Effector memory CD8-positive, alpha-beta T cell (primary cell): ENCODE measurements at regions not wholly inside any gene's neighbourhood (a gene's known extent, or its start where the extent isn't known, plus 50 kb on each side); places are given as distances from the start of the nearest gene placed in this dataset.

Source experiments
- ATAC-seq: fragments of 150-1000 bp; cut with Tn5 transposase; replicated peaks from 2 replicates; pipeline ENCODE4 v1.10.0; 2021; ENCODE audit warnings: mild to moderate bottlenecking, moderate library complexity
- DNase-seq, 3 experiments: peaks; one replicate each; pipeline ENCODE4 v3.0.0; 2021
- H3K27ac Mint-ChIP-seq, 2 donors: one replicate each; pipeline ENCODE4 v1.8.0; 2022; ENCODE audit warnings: mild to moderate bottlenecking in 2 of 2, mixed read lengths in 2 of 2, moderate library complexity in 2 of 2
- H3K27me3 Mint-ChIP-seq, 2 donors: one replicate each; pipeline ENCODE4 v1.8.0; 2022; ENCODE audit warnings: mixed read lengths in 2 of 2
- H3K36me3 Mint-ChIP-seq: one replicate; pipeline ENCODE4 v1.8.0; 2022; ENCODE audit warnings: mild to moderate bottlenecking, moderate library complexity, mixed read lengths; ENCODE audit not compliant: insufficient read depth
- H3K4me1 Mint-ChIP-seq, 2 donors: one replicate each; pipeline ENCODE4 v1.8.0; 2022; ENCODE audit warnings: low read depth in 2 of 2, mixed read lengths in 2 of 2
- H3K4me3 Mint-ChIP-seq, 2 donors: one replicate each; pipeline ENCODE4 v1.8.0; 2022; ENCODE audit warnings: mild to moderate bottlenecking in 2 of 2, mixed read lengths in 2 of 2, moderate library complexity in 2 of 2
- H3K9me3 Mint-ChIP-seq, 2 donors: one replicate each; pipeline ENCODE4 v1.8.0; 2022; ENCODE audit warnings: mixed read lengths in 2 of 2

DNA sequence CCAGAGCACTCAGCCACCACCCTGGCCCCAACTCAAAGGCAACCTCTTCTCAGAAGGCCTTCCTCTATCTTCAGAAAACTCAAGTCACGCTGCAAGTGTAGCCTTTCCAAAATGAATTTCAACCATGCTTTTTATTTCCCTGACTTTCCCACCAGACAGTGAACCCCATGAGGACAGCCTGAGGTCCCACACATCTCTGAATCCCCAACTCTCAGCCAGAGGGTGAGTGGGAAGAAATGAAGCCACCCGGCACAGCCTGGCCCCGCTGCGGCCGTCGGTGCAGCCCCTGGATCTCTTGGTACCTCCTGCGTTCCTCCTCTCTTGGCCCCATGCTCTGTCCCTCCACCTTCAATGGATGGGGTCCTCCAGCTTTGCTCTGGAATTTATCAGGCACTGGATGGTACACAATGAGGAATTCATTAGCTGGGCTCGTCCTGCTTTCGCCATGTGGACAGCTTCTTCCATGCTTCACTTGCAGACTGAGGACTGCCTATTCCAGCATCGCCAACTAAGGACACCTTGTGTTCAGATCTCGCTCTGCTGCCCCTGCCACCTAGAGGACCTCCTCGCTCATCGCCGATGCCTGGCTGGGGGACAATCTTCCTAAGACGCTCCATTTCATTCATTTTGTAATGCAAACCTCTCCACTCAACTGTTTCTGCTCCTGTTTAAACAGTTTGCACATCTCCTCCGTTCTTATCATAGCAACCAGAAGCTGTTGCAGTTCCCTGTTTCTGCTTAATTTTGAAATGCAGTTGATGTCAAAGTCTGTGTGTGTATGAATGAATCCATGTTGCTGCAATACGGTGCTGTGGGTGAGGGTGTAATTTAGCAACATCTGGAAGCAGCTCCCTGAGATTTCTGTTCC is 672.1 kb downstream of the TBC1D22A start:
- H3K4me3 Mint-ChIP-seq, result no peak overlapping the region
- H3K9me3 Mint-ChIP-seq, result no peaks in the 10 kb centered on the region
- no peak for DNase-seq
- H3K36me3 Mint-ChIP-seq, result peaks cover 7% of the 10 kb centered on the region
- H3K27me3 Mint-ChIP-seq, result peaks cover 0 to 23% of the 10 kb centered on the region in 2 donors
- H3K4me1 Mint-ChIP-seq, result no peaks in the 10 kb centered on the region
- ATAC-seq, result no peak
- no peak overlapping the region for H3K27ac Mint-ChIP-seq

DNA sequence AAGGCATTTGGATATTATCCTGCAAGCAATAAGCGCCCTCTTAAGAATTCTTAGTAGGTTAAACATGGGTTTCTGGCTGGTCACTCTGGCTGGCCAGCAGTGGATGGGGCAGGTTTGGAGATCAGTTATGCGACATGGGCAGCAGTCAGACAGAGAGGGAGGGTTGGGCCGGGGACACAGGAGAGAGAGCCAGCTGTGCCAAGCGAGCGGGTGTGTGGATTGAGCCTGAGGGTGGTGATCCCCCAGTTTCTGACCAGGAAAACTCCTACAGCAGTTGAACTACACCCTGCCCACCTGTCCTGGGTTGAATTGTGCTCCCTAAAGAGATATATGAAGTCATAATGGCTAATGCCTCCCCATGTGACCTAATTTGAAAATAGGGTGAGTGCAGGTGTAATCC is 671.2 kb downstream of the TBC1D22A start:
- ATAC-seq (no peak), DNase-seq (no peak)
- Mint-ChIP-seq H3K4me1 (no peaks in the 10 kb centered on the region), H3K9me3 (no peaks in the 10 kb centered on the region), H3K27ac (no peak overlapping the region), H3K27me3 (peaks cover 0 to 23% of the 10 kb centered on the region in 2 donors), H3K4me3 (no peak overlapping the region), H3K36me3 (peaks cover 7% of the 10 kb centered on the region)

DNA sequence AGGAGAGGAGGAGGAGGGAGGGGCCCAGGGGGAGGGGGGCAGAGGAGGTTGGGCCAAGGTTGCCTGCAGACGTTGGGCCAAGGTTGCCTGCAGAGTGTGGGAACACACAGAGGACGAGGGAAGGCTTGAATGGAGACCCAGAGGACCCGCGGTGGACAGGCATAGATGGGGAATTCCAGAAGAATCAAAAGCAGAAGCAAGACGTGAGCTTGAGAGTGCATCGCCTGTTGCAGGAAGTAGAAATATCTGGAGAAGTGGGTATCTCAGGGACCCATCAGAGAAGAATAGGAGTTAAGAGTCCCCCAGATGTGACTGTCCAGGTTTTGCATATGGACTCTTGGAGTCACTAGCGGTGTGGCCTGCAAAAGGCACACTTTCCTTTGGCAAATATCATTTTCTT is 670.2 kb downstream of the TBC1D22A start:
- H3K27ac Mint-ChIP-seq, result no peak overlapping the region
- H3K4me1 Mint-ChIP-seq, result no peaks in the 10 kb centered on the region
- no peak overlapping the region for H3K4me3 Mint-ChIP-seq
- peaks cover 7% of the 10 kb centered on the region for H3K36me3 Mint-ChIP-seq
- no peak for DNase-seq
- peaks cover 0 to 14% of the 10 kb centered on the region in 2 donors for H3K27me3 Mint-ChIP-seq
- H3K9me3 Mint-ChIP-seq, result no peaks in the 10 kb centered on the region
- ATAC-seq, result no peak

DNA sequence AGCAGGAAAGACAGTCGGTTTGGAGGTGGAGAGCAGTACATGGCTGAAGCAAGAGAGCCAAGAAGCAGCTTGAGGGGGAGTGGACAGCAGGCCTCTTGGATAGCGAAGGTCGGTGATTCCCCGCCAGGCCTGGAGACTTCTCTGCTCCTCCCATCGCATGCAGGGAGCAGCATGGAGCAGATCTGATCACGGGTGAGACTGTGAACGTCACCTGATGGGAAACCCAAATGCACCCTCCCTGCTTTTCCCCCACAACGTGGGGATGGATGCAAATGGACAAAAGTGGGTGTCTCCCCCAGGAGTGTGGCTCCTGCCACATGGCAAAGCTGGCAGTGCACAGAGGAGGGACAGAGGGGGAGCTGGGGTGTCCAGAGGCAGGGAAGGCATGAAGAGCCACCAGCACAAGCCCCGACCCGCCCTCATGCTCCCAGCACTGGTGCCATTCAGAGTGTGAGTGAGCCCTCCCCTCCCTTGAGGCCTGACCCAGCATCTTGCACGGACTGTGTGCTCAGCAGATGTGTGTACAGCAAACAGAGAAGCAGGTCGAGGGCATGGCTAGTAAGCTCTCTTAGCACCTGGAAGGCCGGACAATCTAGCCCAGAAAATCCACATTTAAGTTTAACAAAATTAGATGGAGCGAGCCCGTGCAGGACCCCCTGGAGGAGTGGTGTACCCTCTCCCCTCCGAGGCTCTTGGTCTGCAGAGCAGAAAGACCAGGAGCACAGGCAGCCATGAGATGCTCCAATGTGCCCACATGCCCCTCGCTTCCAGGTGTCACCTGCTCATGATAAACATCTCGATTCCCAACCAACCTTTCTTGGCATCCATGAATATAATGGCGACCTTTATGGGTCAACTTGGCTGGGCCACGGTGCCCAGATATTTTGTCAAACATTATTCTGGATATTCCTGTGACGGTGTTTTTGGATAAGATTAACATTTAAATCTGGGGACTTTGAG is 661.7 kb downstream of the TBC1D22A start:
- Mint-ChIP-seq H3K9me3 (no peaks in the 10 kb centered on the region), H3K4me1 (no peaks in the 10 kb centered on the region), H3K27me3 (peaks cover 30 to 41% of the 10 kb centered on the region in 2 donors), H3K4me3 (no peak overlapping the region), H3K36me3 (no peaks in the 10 kb centered on the region), H3K27ac (peak overlapping the region in 1 of 2 donors; percentile 7)
- ATAC-seq (no peak), DNase-seq (no peak)

DNA sequence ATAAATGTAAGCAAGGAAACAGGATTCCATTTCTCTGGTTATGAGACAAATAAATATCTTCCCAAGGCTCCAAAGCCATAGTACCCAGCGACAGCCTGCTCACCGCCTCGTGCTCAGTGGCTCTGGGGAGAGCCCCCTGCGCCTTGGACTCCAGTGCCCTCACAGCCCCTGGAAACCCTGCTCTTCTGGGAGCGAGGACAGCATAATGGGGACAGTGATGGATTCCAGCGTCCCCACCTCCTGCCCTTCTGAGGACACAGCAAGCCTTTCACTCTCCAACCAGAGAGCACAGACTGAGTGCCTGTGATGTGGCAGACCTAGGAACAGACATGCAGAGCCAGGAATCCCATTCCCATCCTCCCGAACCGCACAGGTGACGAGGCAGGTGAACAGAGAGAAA is 660.8 kb downstream of the TBC1D22A start:
- peak overlapping the region in 1 of 2 donors; percentile 7 for H3K27ac Mint-ChIP-seq
- H3K4me1 Mint-ChIP-seq, result no peaks in the 10 kb centered on the region
- H3K4me3 Mint-ChIP-seq, result no peak overlapping the region
- DNase-seq (no peak), ATAC-seq (no peak)
- peaks cover 30 to 41% of the 10 kb centered on the region in 2 donors for H3K27me3 Mint-ChIP-seq
- H3K36me3 Mint-ChIP-seq, result no peaks in the 10 kb centered on the region
- no peaks in the 10 kb centered on the region for H3K9me3 Mint-ChIP-seq

DNA sequence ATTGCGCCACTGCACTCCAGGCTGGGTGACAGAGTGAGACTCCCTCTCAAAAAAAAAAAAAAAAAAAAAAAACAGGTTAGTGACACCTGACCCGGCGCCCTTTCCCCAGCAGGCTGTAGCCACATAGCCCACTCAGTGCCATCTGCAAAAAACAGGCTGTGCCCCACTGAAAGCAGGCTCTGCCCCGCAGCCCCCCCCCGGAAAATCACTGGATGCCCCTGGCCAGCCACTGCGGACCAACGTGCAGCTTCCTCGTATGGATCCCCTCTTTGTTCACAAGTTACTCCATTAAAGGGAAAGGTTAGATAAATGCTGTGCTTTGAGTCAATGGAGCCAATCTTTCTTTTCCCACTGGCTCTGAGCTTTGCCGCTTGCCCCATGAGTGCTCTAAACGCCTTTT is 660.3 kb downstream of the TBC1D22A start:
- DNase-seq (no peak), ATAC-seq (no peak)
- Mint-ChIP-seq H3K4me1 (no peaks in the 10 kb centered on the region), H3K27me3 (peaks cover 30 to 41% of the 10 kb centered on the region in 2 donors), H3K27ac (no peak overlapping the region), H3K9me3 (no peaks in the 10 kb centered on the region), H3K4me3 (no peak overlapping the region), H3K36me3 (no peaks in the 10 kb centered on the region)

DNA sequence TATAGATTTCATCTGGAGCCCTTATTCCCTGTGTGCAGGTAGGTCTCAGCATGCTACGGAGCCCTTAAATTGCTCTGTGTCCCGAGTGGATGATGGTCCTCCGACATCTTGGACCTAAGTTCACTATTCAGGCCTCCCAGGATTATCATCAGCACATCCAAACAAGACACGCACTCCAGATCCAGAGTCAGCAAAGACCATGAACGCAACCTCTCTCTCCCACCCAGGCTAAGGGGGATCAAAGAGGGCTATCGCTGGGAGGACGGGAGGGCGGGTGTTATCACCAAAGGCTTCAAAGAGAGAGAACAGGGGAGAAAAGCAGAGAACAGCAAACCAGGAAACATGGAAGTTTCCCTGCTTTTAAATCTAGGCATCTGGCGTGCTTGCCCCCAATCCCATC is 659.4 kb downstream of the TBC1D22A start:
- DNase-seq (no peak), ATAC-seq (no peak)
- H3K4me1 Mint-ChIP-seq, result no peaks in the 10 kb centered on the region
- no peaks in the 10 kb centered on the region for H3K36me3 Mint-ChIP-seq
- H3K27me3 Mint-ChIP-seq, result peaks cover 30 to 35% of the 10 kb centered on the region in 2 donors
- peaks cover 2% of the 10 kb centered on the region in 2 donors for H3K9me3 Mint-ChIP-seq
- no peak overlapping the region for H3K27ac Mint-ChIP-seq
- no peak overlapping the region for H3K4me3 Mint-ChIP-seq

DNA sequence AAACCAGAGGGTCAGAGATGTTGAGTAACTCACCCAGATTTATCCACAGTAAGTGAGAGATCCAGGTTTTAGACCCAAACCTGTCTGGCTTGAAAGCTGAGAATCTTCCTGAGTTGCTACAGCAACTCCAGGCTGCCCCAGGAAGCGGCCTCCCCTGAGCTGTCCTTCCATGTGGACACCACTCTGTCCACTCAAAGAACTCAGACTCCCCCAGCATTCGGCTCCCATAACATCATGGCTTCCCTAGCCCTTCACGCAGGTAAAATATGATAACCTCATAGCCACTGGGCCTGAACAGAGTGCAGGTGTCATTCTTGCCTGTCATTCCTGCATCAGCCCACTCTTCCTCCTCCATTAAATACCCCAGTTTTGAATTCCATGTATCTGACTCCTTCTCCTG is 657.8 kb downstream of the TBC1D22A start:
- H3K4me1 Mint-ChIP-seq, result no peaks in the 10 kb centered on the region
- H3K27me3 Mint-ChIP-seq, result peaks cover 22 to 24% of the 10 kb centered on the region in 2 donors
- no peak overlapping the region for H3K4me3 Mint-ChIP-seq

DNA sequence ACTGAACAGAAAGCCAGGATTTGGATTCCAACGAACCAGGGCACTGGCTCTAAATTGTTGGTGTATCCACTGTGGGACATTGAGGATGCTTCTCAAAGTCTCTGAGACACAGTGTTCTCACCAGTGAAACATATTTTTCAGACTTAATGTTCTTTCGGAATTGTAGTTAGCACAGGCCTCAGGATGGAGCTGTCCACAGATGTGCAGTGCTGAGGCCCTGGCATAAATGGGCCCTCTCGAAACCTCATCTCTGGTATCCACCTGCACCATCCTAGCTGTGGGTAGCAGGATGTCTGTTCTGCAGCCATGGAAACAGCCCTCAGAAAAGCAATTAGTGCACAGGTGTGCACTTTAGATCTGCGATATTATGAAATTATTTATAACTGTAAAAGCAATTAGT is 656.8 kb downstream of the TBC1D22A start:
- Mint-ChIP-seq H3K4me3 (no peak overlapping the region), H3K27me3 (peaks cover 22 to 24% of the 10 kb centered on the region in 2 donors), H3K36me3 (no peaks in the 10 kb centered on the region), H3K4me1 (no peaks in the 10 kb centered on the region), H3K9me3 (peaks cover 2 to 4% of the 10 kb centered on the region in 2 donors), H3K27ac (no peak overlapping the region)
- DNase-seq, result no peak
- ATAC-seq, result no peak

More for the DNA sequence above, 657.8 kb downstream of the TBC1D22A start:
- Mint-ChIP-seq H3K27ac (no peak overlapping the region), H3K36me3 (no peaks in the 10 kb centered on the region), H3K9me3 (peaks cover 2 to 4% of the 10 kb centered on the region in 2 donors)
- DNase-seq (no peak), ATAC-seq (no peak)

DNA sequence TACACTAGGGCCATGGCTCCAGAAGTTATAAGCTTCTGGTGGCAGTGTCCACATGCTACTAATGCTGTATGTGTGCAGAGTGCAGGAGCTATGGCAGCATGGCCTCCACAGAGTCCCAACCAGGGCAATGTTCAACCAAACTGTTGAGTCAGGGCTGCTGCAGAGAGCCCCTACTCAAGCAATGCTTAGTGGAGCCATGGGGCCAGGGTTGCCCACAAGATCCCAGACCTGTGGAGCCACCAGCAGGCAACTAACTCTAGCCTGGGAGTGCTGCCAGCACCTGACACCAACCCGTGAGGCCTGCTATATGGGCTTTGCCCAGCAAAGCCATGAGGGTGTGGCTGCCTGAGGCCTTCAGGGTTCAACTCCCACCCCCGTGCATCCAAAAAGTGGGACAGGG is 655.2 kb downstream of the TBC1D22A start:
- no peak for ATAC-seq
- Mint-ChIP-seq H3K27ac (no peak overlapping the region), H3K4me1 (no peaks in the 10 kb centered on the region), H3K27me3 (peaks cover 12 to 14% of the 10 kb centered on the region in 2 donors), H3K36me3 (no peaks in the 10 kb centered on the region), H3K9me3 (peaks cover 2 to 4% of the 10 kb centered on the region in 2 donors), H3K4me3 (no peak overlapping the region)
- no peak for DNase-seq

DNA sequence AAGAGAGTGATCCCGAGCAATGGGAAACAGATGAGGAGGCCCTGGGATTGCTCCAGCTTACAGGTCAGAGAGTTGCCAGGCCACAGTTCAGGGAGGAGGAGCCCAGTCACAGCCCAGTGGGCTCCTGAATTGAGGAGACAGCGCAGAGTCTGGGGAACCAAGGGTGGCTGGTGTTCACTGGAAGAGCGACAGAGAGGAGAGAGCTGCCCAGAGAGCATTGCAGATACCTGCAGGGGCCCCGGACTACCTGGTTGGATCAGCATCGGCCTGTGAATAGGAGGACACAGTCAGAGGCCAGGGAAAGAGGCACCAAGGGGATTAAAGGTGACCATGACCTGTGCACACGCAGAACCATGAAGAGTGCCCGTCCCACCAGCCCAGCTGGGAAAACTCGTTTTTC is 648.6 kb downstream of the TBC1D22A start:
- ATAC-seq (no peak), DNase-seq (no peak)
- H3K4me3 Mint-ChIP-seq, result no peak overlapping the region
- peaks cover 1 to 4% of the 10 kb centered on the region in 2 donors for H3K4me1 Mint-ChIP-seq
- no peaks in the 10 kb centered on the region for H3K9me3 Mint-ChIP-seq
- H3K36me3 Mint-ChIP-seq, result no peaks in the 10 kb centered on the region
- H3K27ac Mint-ChIP-seq, result no peak overlapping the region
- peaks cover 36 to 42% of the 10 kb centered on the region in 2 donors for H3K27me3 Mint-ChIP-seq

DNA sequence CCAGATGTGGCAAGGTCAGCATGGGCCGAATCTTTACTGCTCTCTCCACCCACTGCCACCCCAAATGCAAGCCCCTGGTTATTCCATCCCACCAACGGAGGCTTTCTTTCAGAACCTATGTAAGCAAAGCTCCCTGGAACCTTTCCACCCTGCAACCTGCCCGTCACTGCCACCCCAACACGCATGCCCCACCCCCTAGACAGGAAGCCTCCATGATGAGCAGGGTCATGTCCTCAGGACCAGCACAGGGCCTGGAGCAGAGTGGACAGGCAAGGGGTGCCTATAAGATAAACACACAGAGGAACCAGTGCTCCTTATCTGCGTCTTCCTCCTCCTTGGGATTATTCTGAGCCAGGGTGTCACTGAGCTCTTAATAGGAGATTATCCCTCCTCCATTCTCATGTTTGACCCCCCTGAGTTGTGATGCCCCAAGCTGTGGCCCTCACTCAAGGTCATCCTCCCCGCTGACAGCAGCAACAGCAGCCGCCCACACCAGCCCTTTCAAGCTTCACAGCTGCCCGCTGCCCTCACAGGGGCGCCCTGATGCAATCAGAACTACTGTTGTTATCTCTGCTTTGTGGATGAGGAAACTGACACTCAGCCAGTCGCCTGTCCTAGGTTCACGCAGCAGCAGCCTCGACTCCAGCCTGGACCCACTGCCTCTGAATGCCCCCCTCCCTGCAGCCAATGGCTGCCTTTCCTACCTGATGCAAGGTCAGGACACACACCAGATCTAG is 647.3 kb downstream of the TBC1D22A start:
- DNase-seq (no peak), ATAC-seq (no peak)
- no peaks in the 10 kb centered on the region for H3K9me3 Mint-ChIP-seq
- peaks cover 38 to 42% of the 10 kb centered on the region in 2 donors for H3K27me3 Mint-ChIP-seq
- peak overlapping the region in 1 of 2 donors; percentile 36 for H3K27ac Mint-ChIP-seq
- peaks cover 1 to 4% of the 10 kb centered on the region in 2 donors for H3K4me1 Mint-ChIP-seq
- H3K4me3 Mint-ChIP-seq, result no peak overlapping the region
- H3K36me3 Mint-ChIP-seq, result peaks cover 5% of the 10 kb centered on the region

DNA sequence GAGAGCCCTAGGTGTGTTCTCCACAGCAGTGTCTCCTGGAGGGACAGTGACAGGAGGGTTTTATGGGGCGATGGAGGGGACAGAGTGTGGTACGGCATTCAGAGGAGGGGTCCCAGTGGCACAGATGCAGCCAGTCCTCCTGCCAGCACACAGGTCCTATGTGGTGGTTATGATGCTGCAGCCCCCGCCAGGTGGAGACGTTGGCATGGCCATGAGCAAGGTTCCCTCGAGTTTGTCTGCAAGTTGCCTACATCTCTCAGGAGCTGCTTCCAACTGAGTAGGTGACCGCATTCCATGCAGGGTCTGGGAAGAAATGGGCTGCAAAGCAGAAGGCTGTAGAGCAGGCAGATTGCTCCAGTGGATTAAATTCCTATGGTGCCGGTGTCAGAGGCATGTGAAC is 646.0 kb downstream of the TBC1D22A start:
- ATAC-seq (no peak), DNase-seq (no peak)
- Mint-ChIP-seq H3K36me3 (peaks cover 7% of the 10 kb centered on the region), H3K27me3 (peaks cover 41 to 47% of the 10 kb centered on the region in 2 donors), H3K4me3 (no peak overlapping the region), H3K9me3 (no peaks in the 10 kb centered on the region), H3K27ac (no peak overlapping the region), H3K4me1 (peaks cover 1 to 4% of the 10 kb centered on the region in 2 donors)
